Suprapubic skin (tissue), 4 donors: ENCODE measurements at regions not wholly inside any gene's neighbourhood (a gene's known extent, or its start where the extent isn't known, plus 50 kb on each side); places are given as distances from the start of the nearest gene placed in this dataset.

Source experiments
- DNase-seq, 2 donors: peaks; one replicate each; pipeline ENCODE4 v3.0.0-alpha.2; 2019; ENCODE audit warnings: low spot score in 2 of 2
- H3K27ac ChIP-seq: fragments of 200-600 bp; sonication (generic); one replicate; pipeline ENCODE4 v1.5.1; 2019
- H3K27me3 ChIP-seq: fragments of 200-600 bp; sonication (generic); one replicate; pipeline ENCODE4 v1.5.1; 2019
- H3K36me3 ChIP-seq: fragments of 200-600 bp; sonication (generic); one replicate; pipeline ENCODE4 v1.5.1; 2019
- H3K4me1 ChIP-seq: fragments of 200-600 bp; sonication (generic); one replicate; pipeline ENCODE4 v1.5.1; 2019
- H3K4me3 ChIP-seq: fragments of 200-600 bp; sonication (generic); one replicate; pipeline ENCODE4 v1.5.1; 2019; ENCODE audit warnings: mild to moderate bottlenecking
- H3K9me3 ChIP-seq: fragments of 200-600 bp; sonication (generic); one replicate; pipeline ENCODE4 v1.5.1; 2019
- CTCF ChIP-seq, 2 donors: fragments of 200-600 bp in 1 of 2; fragments of 450-650 bp in 1 of 2; sonication (generic) in 1 of 2; IDR thresholded peaks; one replicate each; pipeline ENCODE4 v1.5.1; 2016 to 2019; ENCODE audit warnings: antibody characterized with exemption in 2 of 2, mild to moderate bottlenecking in 1 of 2, moderate library complexity in 1 of 2
- EP300 ChIP-seq: sonication (generic); formaldehyde crosslinking; IDR thresholded peaks from one replicate; pipeline ENCODE4 v1.6.1; 2017; ENCODE audit warnings: antibody characterized with exemption
- POLR2A ChIP-seq, 2 donors: fragments of 450-650 bp; IDR thresholded peaks; one replicate each; pipeline ENCODE4 v1.6.1; 2017; ENCODE audit warnings: antibody characterized with exemption in 2 of 2, mild to moderate bottlenecking in 2 of 2, moderate library complexity in 2 of 2
- POLR2AphosphoS5 ChIP-seq, 3 donors: sonication (generic); formaldehyde crosslinking; IDR thresholded peaks; one replicate each; pipeline ENCODE4 v1.6.1; 2017; ENCODE audit warnings: antibody characterized with exemption in 3 of 3
- WGBS: methylation state at CpG from one replicate; pipeline ENCODE4 v1.1.5; 2018; 5-methylcytosine and 5-hydroxymethylcytosine counted together

- Histone ChIP-seq H3K9me3 (no peaks in the 10 kb centered on the region), H3K4me3 (no peak overlapping the region), H3K4me1 (no peaks in the 10 kb centered on the region), H3K27ac (no peak overlapping the region), H3K27me3 (no peaks in the 10 kb centered on the region), H3K36me3 (no peaks in the 10 kb centered on the region)
- TF ChIP-seq POLR2AphosphoS5 (IDR thresholded peaks at IDR 0.05) (no peak), CTCF (IDR thresholded peaks at IDR 0.05) (no peak), EP300 (no peak), POLR2A (IDR thresholded peaks at IDR 0.05) (no peak)
- no peak for DNase-seq
- 74% methylated on average over 3 of the region's 3 CpGs for WGBS
Measured at GRCh38 chr5:163724305-163724704, 218.9 kb downstream of the MAT2B start.

GRCh38 chr5:163727028-163727427, 221.6 kb downstream of the MAT2B start:
- DNase-seq: no peak
- H3K27me3 ChIP-seq: no peaks in the 10 kb centered on the region
- H3K36me3 ChIP-seq: no peaks in the 10 kb centered on the region
- WGBS: 74% methylated on average over 4 of the region's 4 CpGs
- no peaks in the 10 kb centered on the region for H3K9me3 ChIP-seq
- TF ChIP-seq EP300 (no peak), POLR2AphosphoS5 (IDR thresholded peaks at IDR 0.05) (no peak)
- H3K4me1 ChIP-seq: no peaks in the 10 kb centered on the region
- no peak overlapping the region for H3K27ac ChIP-seq
- no peak overlapping the region for H3K4me3 ChIP-seq

- TF ChIP-seq POLR2A (IDR thresholded peaks at IDR 0.05) (no peak), CTCF (IDR thresholded peaks at IDR 0.05) (no peak), POLR2AphosphoS5 (IDR thresholded peaks at IDR 0.05) (no peak), EP300 (no peak)
- H3K27me3 ChIP-seq: no peaks in the 10 kb centered on the region
- no peak overlapping the region for H3K4me3 ChIP-seq
- H3K36me3 ChIP-seq: no peaks in the 10 kb centered on the region
- DNase-seq: no peak
- H3K27ac ChIP-seq: no peak overlapping the region
- WGBS: 41% methylated on average over 5 of the region's 5 CpGs
- H3K9me3 ChIP-seq: no peaks in the 10 kb centered on the region
- no peaks in the 10 kb centered on the region for H3K4me1 ChIP-seq
Measured at GRCh38 chr5:163730206-163730756, 224.9 kb downstream of the MAT2B start.

GRCh38 chr5:163731256-163731655, 225.8 kb downstream of the MAT2B start:
- Histone ChIP-seq H3K27me3 (no peaks in the 10 kb centered on the region), H3K4me1 (no peaks in the 10 kb centered on the region), H3K27ac (no peak overlapping the region), H3K4me3 (no peak overlapping the region), H3K36me3 (no peaks in the 10 kb centered on the region), H3K9me3 (no peaks in the 10 kb centered on the region)
- WGBS: 74% methylated on average over 2 of the region's 2 CpGs
- TF ChIP-seq CTCF (IDR thresholded peaks at IDR 0.05) (no peak), EP300 (no peak), POLR2A (IDR thresholded peaks at IDR 0.05) (no peak), POLR2AphosphoS5 (IDR thresholded peaks at IDR 0.05) (no peak)
- DNase-seq: no peak

- Histone ChIP-seq H3K4me3 (no peak overlapping the region), H3K9me3 (no peaks in the 10 kb centered on the region), H3K4me1 (no peaks in the 10 kb centered on the region), H3K27me3 (no peaks in the 10 kb centered on the region), H3K36me3 (no peaks in the 10 kb centered on the region), H3K27ac (no peak overlapping the region)
- WGBS: 75% methylated on average over 4 of the region's 4 CpGs
- no peak for DNase-seq
- no peak for TF ChIP-seq POLR2AphosphoS5 (IDR thresholded peaks at IDR 0.05)
- no peak for TF ChIP-seq POLR2A (IDR thresholded peaks at IDR 0.05)
- TF ChIP-seq EP300: no peak
- TF ChIP-seq CTCF (IDR thresholded peaks at IDR 0.05): no peak
Measured at GRCh38 chr5:163735069-163735468, 229.7 kb downstream of the MAT2B start.

- no peak for DNase-seq
- Histone ChIP-seq H3K4me3 (no peak overlapping the region), H3K27me3 (no peaks in the 10 kb centered on the region), H3K27ac (no peak overlapping the region), H3K9me3 (no peaks in the 10 kb centered on the region), H3K4me1 (no peaks in the 10 kb centered on the region), H3K36me3 (no peaks in the 10 kb centered on the region)
- TF ChIP-seq EP300: no peak
- no peak for TF ChIP-seq POLR2AphosphoS5 (IDR thresholded peaks at IDR 0.05)
- no peak for TF ChIP-seq POLR2A (IDR thresholded peaks at IDR 0.05)
- no peak for TF ChIP-seq CTCF (IDR thresholded peaks at IDR 0.05)
- 83% methylated on average over 2 of the region's 2 CpGs for WGBS
Measured at GRCh38 chr5:163747586-163747985, 242.2 kb downstream of the MAT2B start.
